CD4-positive, alpha-beta memory T cell (primary cell): ENCODE measurements at regions not wholly inside any gene's neighbourhood (a gene's known extent, or its start where the extent isn't known, plus 50 kb on each side); places are given as distances from the start of the nearest gene placed in this dataset.

Experiments
- CTCF ChIA-PET: fragments of 350-600 bp; sonication (Branson Sonifier 250); formaldehyde crosslinking; loops from one replicate; lab custom pipeline; 2021; ENCODE audit warnings: inconsistent platforms; ENCODE audit not compliant: partially characterized antibody; lab: Charles Lee
- POLR2A ChIA-PET: fragments of 350-600 bp; sonication (Branson Sonifier 250); formaldehyde crosslinking; loops from one replicate; lab custom pipeline; 2021; ENCODE audit not compliant: partially characterized antibody; lab: Charles Lee
- DNase-seq, 5 donors: peaks; one replicate each; pipeline versions ENCODE4 v3.0.0 to v3.0.0-alpha.2; 2020 to 2022; ENCODE audit warnings: mixed read lengths in 1 of 5
- H3K27ac ChIP-seq: one replicate; pipeline ENCODE4 v1.7.0; 2013; ENCODE audit warnings: low read depth, low read length
- H3K27me3 ChIP-seq: 2 replicates; pipeline ENCODE4 v1.7.0; 2013; ENCODE audit warnings: mild to moderate bottlenecking, low read length, moderate library complexity; ENCODE audit not compliant: insufficient read depth
- H3K36me3 ChIP-seq: 2 replicates; pipeline ENCODE4 v1.7.0; 2013; ENCODE audit warnings: mild to moderate bottlenecking, low read length, moderate library complexity; ENCODE audit not compliant: insufficient read depth
- H3K4me1 ChIP-seq: 2 replicates; pipeline ENCODE4 v1.7.0; 2013; ENCODE audit warnings: mild to moderate bottlenecking, low read length, moderate library complexity; ENCODE audit not compliant: insufficient read depth
- H3K4me3 ChIP-seq, 2 donors: one replicate each; pipeline ENCODE4 v1.7.0; 2013; ENCODE audit warnings: low read length in 2 of 2, mild to moderate bottlenecking in 1 of 2
- H3K9me3 ChIP-seq, 2 donors: one replicate each; pipeline ENCODE4 v1.7.0; 2013; ENCODE audit warnings: low read length in 2 of 2, control low read depth in 1 of 2; ENCODE audit not compliant: control insufficient read depth in 1 of 2
- H3K27ac Mint-ChIP-seq, 7 donors: one replicate each; pipeline ENCODE4 v1.8.0; 2020 to 2021; ENCODE audit warnings: mixed read lengths in 7 of 7, mild to moderate bottlenecking in 6 of 7, inconsistent platforms in 3 of 7, moderate library complexity in 3 of 7
- H3K27me3 Mint-ChIP-seq, 2 donors: one replicate each; pipeline ENCODE4 v1.8.0; 2020 to 2021; ENCODE audit warnings: mixed read lengths in 2 of 2
- H3K36me3 Mint-ChIP-seq, 2 donors: one replicate each; pipeline ENCODE4 v1.8.0; 2020 to 2021; ENCODE audit warnings: mixed read lengths in 2 of 2, inconsistent platforms in 1 of 2, mild to moderate bottlenecking in 1 of 2
- H3K4me1 Mint-ChIP-seq, 4 donors: one replicate each; pipeline ENCODE4 v1.8.0; 2020 to 2021; ENCODE audit warnings: mixed read lengths in 4 of 4, mild to moderate bottlenecking in 1 of 4
- H3K4me3 Mint-ChIP-seq, 8 donors: one replicate each; pipeline ENCODE4 v1.8.0; 2020 to 2021; ENCODE audit warnings: mixed read lengths in 8 of 8, mild to moderate bottlenecking in 7 of 8, moderate library complexity in 6 of 8, inconsistent platforms in 3 of 8
- H3K9me3 Mint-ChIP-seq, 8 donors: one replicate each; pipeline ENCODE4 v1.8.0; 2020 to 2021; ENCODE audit warnings: mixed read lengths in 8 of 8, mild to moderate bottlenecking in 5 of 8, inconsistent platforms in 3 of 8, moderate library complexity in 1 of 8
- intact Hi-C: fragments of 100-400 bp; cut with micrococcal nuclease; formaldehyde crosslinking; loops from one replicate; pipeline ENCODE4 v1.15.1; 2023

- no peak overlapping the region for H3K27ac ChIP-seq
- H3K36me3 ChIP-seq, result no peaks in the 10 kb centered on the region
- DNase-seq, result no peak
- Mint-ChIP-seq H3K27me3 (no peaks in the 10 kb centered on the region), H3K36me3 (no peaks in the 10 kb centered on the region), H3K4me1 (no peaks in the 10 kb centered on the region), H3K27ac (no peak overlapping the region), H3K4me3 (no peak overlapping the region), H3K9me3 (peaks cover 0 to 7% (median 0%) of the 10 kb centered on the region in 8 donors)
- H3K4me3 ChIP-seq, result no peak overlapping the region
- H3K4me1 ChIP-seq, result no peaks in the 10 kb centered on the region
- POLR2A ChIA-PET, result no interaction called here
- no peaks in the 10 kb centered on the region for H3K9me3 ChIP-seq
- CTCF ChIA-PET, result no interaction called here
- no peaks in the 10 kb centered on the region for H3K27me3 ChIP-seq
- intact Hi-C loops, result no loop called here
Measured at GRCh38 chrX:138930583-138930945, 219.0 kb upstream of the FGF13 start.

GRCh38 chrX:138929926-138930582 is 218.5 kb upstream of the FGF13 start:
- no peaks in the 10 kb centered on the region for H3K36me3 ChIP-seq
- no peak for DNase-seq
- H3K9me3 Mint-ChIP-seq, result peaks cover 0 to 7% (median 0%) of the 10 kb centered on the region in 8 donors
- no peaks in the 10 kb centered on the region for H3K36me3 Mint-ChIP-seq
- no peak overlapping the region for H3K27ac Mint-ChIP-seq
- H3K4me1 Mint-ChIP-seq, result no peaks in the 10 kb centered on the region
- H3K9me3 ChIP-seq, result no peaks in the 10 kb centered on the region
- intact Hi-C loops, result no loop called here
- H3K27me3 Mint-ChIP-seq, result no peaks in the 10 kb centered on the region
- no peaks in the 10 kb centered on the region for H3K4me1 ChIP-seq
- ChIA-PET POLR2A (no interaction called here), CTCF (no interaction called here)
- no peak overlapping the region for H3K27ac ChIP-seq
- no peak overlapping the region for H3K4me3 Mint-ChIP-seq
- no peak overlapping the region for H3K4me3 ChIP-seq
- no peaks in the 10 kb centered on the region for H3K27me3 ChIP-seq

DNA sequence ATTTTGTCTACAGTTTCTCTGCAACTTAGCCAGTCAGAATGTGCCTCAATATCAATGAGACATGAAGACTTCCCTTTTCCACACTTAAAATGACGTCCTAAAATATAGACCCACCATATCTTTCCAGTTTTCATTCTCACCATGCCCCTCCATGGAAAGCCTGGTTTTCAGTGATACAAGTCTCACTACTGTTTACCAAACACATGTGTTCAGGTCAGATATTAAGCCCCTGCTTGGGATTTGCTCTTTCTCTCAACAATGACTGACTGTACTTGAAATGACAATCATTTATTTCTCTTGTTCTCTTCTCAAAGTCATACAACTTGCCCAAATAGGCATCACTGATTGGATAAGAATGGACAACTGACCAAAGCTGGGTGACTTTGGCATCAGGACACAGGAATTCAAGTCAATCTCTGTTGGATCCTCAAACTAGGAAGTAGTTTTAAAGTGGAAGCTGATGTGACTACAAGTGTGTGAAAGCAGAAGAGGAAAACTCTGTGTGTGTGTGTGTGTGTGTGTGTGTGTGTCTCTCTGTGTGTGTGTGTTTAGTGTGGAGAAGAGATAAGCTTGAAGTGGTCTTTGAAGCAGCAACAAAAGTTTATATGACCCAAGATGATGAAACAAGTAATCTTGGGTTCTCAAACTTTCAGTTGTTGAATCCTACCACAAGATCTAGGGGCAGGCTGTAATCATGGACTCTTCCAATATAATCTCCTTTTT is 217.4 kb upstream of the FGF13 start:
- Mint-ChIP-seq H3K9me3 (peaks cover 0 to 6% (median 0%) of the 10 kb centered on the region in 8 donors), H3K27me3 (no peaks in the 10 kb centered on the region), H3K27ac (no peak overlapping the region), H3K4me1 (no peaks in the 10 kb centered on the region), H3K36me3 (no peaks in the 10 kb centered on the region), H3K4me3 (no peak overlapping the region)
- DNase-seq, result no peak
- CTCF ChIA-PET, result no interaction called here
- POLR2A ChIA-PET, result no interaction called here
- Histone ChIP-seq H3K36me3 (no peaks in the 10 kb centered on the region), H3K27me3 (no peaks in the 10 kb centered on the region), H3K4me1 (no peaks in the 10 kb centered on the region), H3K9me3 (no peaks in the 10 kb centered on the region), H3K27ac (no peak overlapping the region), H3K4me3 (no peak overlapping the region)
- intact Hi-C loops, result no loop called here

- no peak for DNase-seq
- H3K4me1 ChIP-seq, result no peaks in the 10 kb centered on the region
- CTCF ChIA-PET, result no interaction called here
Measured at GRCh38 chrX:138925330-138925729, 213.8 kb upstream of the FGF13 start.

GRCh38 chrX:138923805-138924204 is 212.3 kb upstream of the FGF13 start:
- DNase-seq, result no peak
- H3K4me1 ChIP-seq, result no peaks in the 10 kb centered on the region
- CTCF ChIA-PET, result no interaction called here

More at GRCh38 chrX:138925330-138925729, 213.8 kb upstream of the FGF13 start:
- H3K27me3 Mint-ChIP-seq, result no peaks in the 10 kb centered on the region
- H3K27ac Mint-ChIP-seq, result no peak overlapping the region
- POLR2A ChIA-PET, result no interaction called here
- no peaks in the 10 kb centered on the region for H3K9me3 ChIP-seq
- intact Hi-C loops, result no loop called here
- H3K4me3 Mint-ChIP-seq, result no peak overlapping the region
- no peaks in the 10 kb centered on the region for H3K36me3 ChIP-seq
- no peak overlapping the region for H3K27ac ChIP-seq
- no peak overlapping the region for H3K4me3 ChIP-seq
- H3K4me1 Mint-ChIP-seq, result no peaks in the 10 kb centered on the region
- peaks cover 0 to 5% (median 0%) of the 10 kb centered on the region in 8 donors for H3K9me3 Mint-ChIP-seq
- H3K27me3 ChIP-seq, result no peaks in the 10 kb centered on the region
- no peaks in the 10 kb centered on the region for H3K36me3 Mint-ChIP-seq

DNA sequence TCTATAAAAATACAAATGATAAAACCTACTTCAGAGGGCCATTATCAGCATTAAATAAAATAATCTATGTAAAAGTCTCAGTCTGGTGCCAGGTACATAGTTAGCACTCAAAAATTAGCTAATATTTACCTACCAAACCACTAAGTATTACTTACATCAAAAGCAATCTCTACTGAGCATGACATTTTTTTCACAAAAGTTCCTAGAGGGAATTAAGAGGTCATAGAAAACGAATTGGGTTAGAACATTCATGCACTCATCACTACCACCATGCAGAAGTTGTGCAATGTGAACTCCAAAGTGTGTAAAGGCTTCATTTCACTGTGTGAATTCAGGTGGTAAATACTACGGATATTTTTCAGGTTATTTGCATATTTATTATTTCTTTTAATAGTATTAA is 209.5 kb upstream of the FGF13 start:
- intact Hi-C loops, result no loop called here
- Mint-ChIP-seq H3K36me3 (no peaks in the 10 kb centered on the region), H3K27me3 (no peaks in the 10 kb centered on the region), H3K4me3 (no peak overlapping the region), H3K9me3 (peaks cover 0 to 3% (median 0%) of the 10 kb centered on the region in 8 donors), H3K4me1 (no peaks in the 10 kb centered on the region), H3K27ac (no peak overlapping the region)
- H3K27me3 ChIP-seq, result no peaks in the 10 kb centered on the region
- no peak overlapping the region for H3K4me3 ChIP-seq
- H3K9me3 ChIP-seq, result no peaks in the 10 kb centered on the region
- no peak for DNase-seq
- H3K27ac ChIP-seq, result no peak overlapping the region
- no peaks in the 10 kb centered on the region for H3K36me3 ChIP-seq
- CTCF ChIA-PET, result no interaction called here
- POLR2A ChIA-PET, result no interaction called here
- H3K4me1 ChIP-seq, result no peaks in the 10 kb centered on the region

More at GRCh38 chrX:138923805-138924204, 212.3 kb upstream of the FGF13 start:
- H3K27me3 Mint-ChIP-seq, result no peaks in the 10 kb centered on the region
- H3K36me3 Mint-ChIP-seq, result no peaks in the 10 kb centered on the region
- intact Hi-C loops, result no loop called here
- Histone ChIP-seq H3K4me3 (no peak overlapping the region), H3K27ac (no peak overlapping the region), H3K9me3 (no peaks in the 10 kb centered on the region), H3K27me3 (no peaks in the 10 kb centered on the region), H3K36me3 (no peaks in the 10 kb centered on the region)
- H3K4me1 Mint-ChIP-seq, result no peaks in the 10 kb centered on the region
- no peak overlapping the region for H3K4me3 Mint-ChIP-seq
- peaks cover 0 to 3% (median 0%) of the 10 kb centered on the region in 8 donors for H3K9me3 Mint-ChIP-seq
- POLR2A ChIA-PET, result no interaction called here
- no peak overlapping the region for H3K27ac Mint-ChIP-seq

GRCh38 chrX:138917781-138918180 is 206.3 kb upstream of the FGF13 start:
- H3K4me1 Mint-ChIP-seq, result no peaks in the 10 kb centered on the region
- H3K27ac Mint-ChIP-seq, result no peak overlapping the region
- CTCF ChIA-PET, result no interaction called here
- Histone ChIP-seq H3K9me3 (no peaks in the 10 kb centered on the region), H3K36me3 (no peaks in the 10 kb centered on the region), H3K4me3 (no peak overlapping the region), H3K27me3 (no peaks in the 10 kb centered on the region), H3K4me1 (no peaks in the 10 kb centered on the region), H3K27ac (no peak overlapping the region)
- intact Hi-C loops, result no loop called here
- H3K9me3 Mint-ChIP-seq, result peaks cover 0 to 1% (median 0%) of the 10 kb centered on the region in 8 donors
- H3K27me3 Mint-ChIP-seq, result no peaks in the 10 kb centered on the region
- H3K36me3 Mint-ChIP-seq, result no peaks in the 10 kb centered on the region
- DNase-seq, result no peak
- no peak overlapping the region for H3K4me3 Mint-ChIP-seq
- POLR2A ChIA-PET, result no interaction called here
